Neural cell (in vitro differentiated cells): ENCODE measurements at regions not wholly inside any gene's neighbourhood (a gene's known extent, or its start where the extent isn't known, plus 50 kb on each side); places are given as distances from the start of the nearest gene placed in this dataset.

Source experiments
- H2AFZ ChIP-seq: fragments of 200-600, 300-800 bp; sonication (generic), shearing (Covaris generic); 2 replicates; pipeline ENCODE4 v1.6.0; 2014; ENCODE audit warnings: low read depth, mild to moderate bottlenecking, antibody characterized with exemption, low read length, moderate library complexity
- H3F3A ChIP-seq: fragments of 200-600 bp; shearing (Covaris generic); 2 replicates; pipeline ENCODE4 v1.6.1; 2016; ENCODE audit warnings: mild to moderate bottlenecking, moderate library complexity, mixed read lengths, antibody characterized with exemption, low read length; ENCODE audit not compliant: insufficient read depth, poor library complexity, severe bottlenecking
- H3K27ac ChIP-seq: fragments of 200-600, 300-800 bp; sonication (generic), shearing (Covaris generic); 2 replicates; pipeline ENCODE4 v1.5.1; 2014; ENCODE audit warnings: mild to moderate bottlenecking, low read length, moderate library complexity
- H3K27me3 ChIP-seq: fragments of 300-800, 200-600 bp; sonication (generic), shearing (Covaris generic); 2 replicates; pipeline ENCODE4 v1.6.0; 2014; ENCODE audit warnings: mild to moderate bottlenecking, low read depth, low read length, moderate library complexity; ENCODE audit not compliant: insufficient read depth
- H3K36me3 ChIP-seq: fragments of 300-800, 200-600 bp; sonication (generic), shearing (Covaris generic); 2 replicates; pipeline ENCODE4 v1.5.1; 2014; ENCODE audit warnings: mild to moderate bottlenecking, antibody characterized with exemption, low read length, moderate library complexity; ENCODE audit not compliant: insufficient read depth
- H3K4me2 ChIP-seq: fragments of 300-800, 200-600 bp; sonication (generic), shearing (Covaris generic); 2 replicates; pipeline ENCODE4 v1.6.0; 2014; ENCODE audit warnings: mild to moderate bottlenecking, low read length
- H3K4me3 ChIP-seq: fragments of 300-800, 200-600 bp; sonication (generic), shearing (Covaris generic); 2 replicates; pipeline ENCODE4 v1.5.1; 2014; ENCODE audit warnings: mild to moderate bottlenecking, low read length, moderate library complexity
- H3K79me2 ChIP-seq: fragments of 200-600 bp; shearing (Covaris generic); replicated peaks from 2 replicates; pipeline ENCODE4 v1.6.0; 2014; ENCODE audit warnings: mild to moderate bottlenecking, low read length, moderate library complexity; ENCODE audit not compliant: insufficient read depth
- H3K9ac ChIP-seq: fragments of 300-800, 200-600 bp; sonication (generic), shearing (Covaris generic); 2 replicates; pipeline ENCODE4 v1.6.1; 2016; ENCODE audit warnings: mild to moderate bottlenecking, low read length, mixed read lengths
- H3K9me2 ChIP-seq: fragments of 200-600 bp; shearing (Covaris generic); 2 replicates; pipeline ENCODE4 v1.6.1; 2016; ENCODE audit warnings: mild to moderate bottlenecking, low read length, mixed read lengths; ENCODE audit not compliant: insufficient read depth
- H3K9me3 ChIP-seq: fragments of 200-600, 300-800 bp; sonication (generic), shearing (Covaris generic); 2 replicates; pipeline ENCODE4 v1.6.1; 2016; ENCODE audit warnings: mild to moderate bottlenecking, mixed run types, low read length, moderate library complexity, mixed read lengths
- H4K20me1 ChIP-seq: fragments of 200-600 bp; shearing (Covaris generic); 2 replicates; pipeline ENCODE4 v1.6.1; 2016; ENCODE audit warnings: mild to moderate bottlenecking, mixed run types; ENCODE audit not compliant: insufficient read depth
- CTCF ChIP-seq: fragments of 450-650 bp; IDR thresholded peaks from 2 replicates; pipeline ENCODE4 v1.5.1; 2014; ENCODE audit warnings: antibody characterized with exemption, mild to moderate bottlenecking, moderate library complexity; ENCODE audit not compliant: poor library complexity, severe bottlenecking
- EP300 ChIP-seq: fragments of 450-650 bp; conservative IDR thresholded peaks from 2 replicates; pipeline ENCODE4 v1.6.1; 2014; ENCODE audit warnings: antibody characterized with exemption, mild to moderate bottlenecking, moderate library complexity; ENCODE audit not compliant: poor library complexity, severe bottlenecking
- EZH2 ChIP-seq: fragments of 200-600, 300-800 bp; shearing (Covaris generic), sonication (generic); IDR thresholded peaks from 2 replicates; pipeline ENCODE4 v1.6.1; 2014; ENCODE audit warnings: antibody characterized with exemption, low read length, borderline replicate concordance, mild to moderate bottlenecking; ENCODE audit not compliant: insufficient read depth, poor library complexity, severe bottlenecking
- MXI1 ChIP-seq: fragments of 450-650 bp; conservative IDR thresholded peaks from 2 replicates; pipeline ENCODE4 v1.6.1; 2014; ENCODE audit warnings: antibody characterized with exemption, mild to moderate bottlenecking; ENCODE audit not compliant: poor library complexity, severe bottlenecking
- POLR2AphosphoS5 ChIP-seq: IDR thresholded peaks from 2 replicates; pipeline ENCODE4 v1.6.1; 2012
- REST ChIP-seq: IDR thresholded peaks from 2 replicates; pipeline ENCODE4 v1.6.1; 2012; ENCODE audit warnings: borderline replicate concordance
- SMC3 ChIP-seq: fragments of 450-650 bp; conservative IDR thresholded peaks from 2 replicates; pipeline ENCODE4 v1.6.1; 2014; ENCODE audit warnings: antibody characterized with exemption, mild to moderate bottlenecking, moderate library complexity; ENCODE audit not compliant: poor library complexity
- TAF1 ChIP-seq: IDR thresholded peaks from 2 replicates; pipeline ENCODE4 v1.6.1; 2012; ENCODE audit warnings: low read depth

- Histone ChIP-seq H3K36me3 (no peaks in the 10 kb centered on the region), H3F3A (no peaks in the 10 kb centered on the region), H3K27ac (no peak overlapping the region), H2AFZ (no peak overlapping the region), H3K4me3 (no peak overlapping the region), H3K27me3 (no peaks in the 10 kb centered on the region), H3K9me3 (no peaks in the 10 kb centered on the region), H3K4me2 (no peak overlapping the region), H3K79me2 (no peaks in the 10 kb centered on the region), H3K9ac (no peak overlapping the region), H4K20me1 (no peaks in the 10 kb centered on the region), H3K9me2 (no peaks in the 10 kb centered on the region)
- TF ChIP-seq REST (no peak), CTCF (no peak), TAF1 (no peak), MXI1 (no peak), EZH2 (no peak), POLR2AphosphoS5 (no peak), EP300 (no peak)
Observed at GRCh38 chr13:103862525-103862924, 796.3 kb upstream of the SLC10A2 start.

GRCh38 chr13:103859952-103860351 is 793.7 kb upstream of the SLC10A2 start:
- no peak overlapping the region for H2AFZ ChIP-seq

More at GRCh38 chr13:103859952-103860351, 793.7 kb upstream of the SLC10A2 start:
- no peaks in the 10 kb centered on the region for H3K79me2 ChIP-seq
- no peaks in the 10 kb centered on the region for H3K27me3 ChIP-seq
- no peaks in the 10 kb centered on the region for H3K36me3 ChIP-seq
- no peak overlapping the region for H3K4me2 ChIP-seq
- H3K4me3 ChIP-seq: no peak overlapping the region
- H3K9me3 ChIP-seq: no peaks in the 10 kb centered on the region
- H3K27ac ChIP-seq: no peak overlapping the region
- H4K20me1 ChIP-seq: no peaks in the 10 kb centered on the region
- no peak for TF ChIP-seq EP300
- no peak for TF ChIP-seq REST
- TF ChIP-seq SMC3: no peak
- H3K9me2 ChIP-seq: no peaks in the 10 kb centered on the region
- no peaks in the 10 kb centered on the region for H3F3A ChIP-seq
- H3K9ac ChIP-seq: no peak overlapping the region
